ENCODE measurements at regions not wholly inside any gene's neighbourhood (a gene's known extent, or its start where the extent isn't known, plus 50 kb on each side); places are given as distances from the start of the nearest gene placed in this dataset.

- POLR2A ChIA-PET, result no interaction called here
- DNase-seq (ENCODE audit: extremely low spot score), result no peak
- no peak for TF ChIP-seq CTCF (IDR thresholded peaks at IDR 0.05; ENCODE audit: control extremely low read depth, extremely low read depth, low read depth, missing control alignments)
- CTCF ChIA-PET, result interaction anchor here (0.7 kb wide), 1 partner anchor 27 kb away, joined by 3 read pairs; no protein-coding TSS in a partner anchor
Observed at GRCh38 chr4:122246551-122246950, 94.4 kb downstream of the BLTP1 start.

GRCh38 chr4:122249357-122249756, 97.2 kb downstream of the BLTP1 start:
- POLR2A ChIA-PET, result no interaction called here
- no peak for DNase-seq (ENCODE audit: extremely low spot score)

GRCh38 chr4:122252584-122252983, 100.5 kb downstream of the BLTP1 start:
- CTCF ChIA-PET, result no interaction called here
- POLR2A ChIA-PET, result no interaction called here
- no peak for TF ChIP-seq CTCF (IDR thresholded peaks at IDR 0.05; ENCODE audit: control extremely low read depth, extremely low read depth, low read depth, missing control alignments)
- no peak for DNase-seq (ENCODE audit: extremely low spot score)

More at GRCh38 chr4:122249357-122249756, 97.2 kb downstream of the BLTP1 start:
- CTCF ChIA-PET, result interaction anchor here (1.1 kb wide), 1 partner anchor 100 kb away, joined by 3 read pairs; no protein-coding TSS in a partner anchor
- no peak for TF ChIP-seq CTCF (IDR thresholded peaks at IDR 0.05; ENCODE audit: control extremely low read depth, extremely low read depth, low read depth, missing control alignments)

GRCh38 chr4:122259849-122260248, 107.7 kb downstream of the BLTP1 start:
- DNase-seq (ENCODE audit: extremely low spot score), result no peak
- CTCF ChIA-PET, result no interaction called here
- POLR2A ChIA-PET, result no interaction called here
- no peak for TF ChIP-seq CTCF (IDR thresholded peaks at IDR 0.05; ENCODE audit: control extremely low read depth, extremely low read depth, low read depth, missing control alignments)

- POLR2A ChIA-PET, result no interaction called here
- DNase-seq (ENCODE audit: extremely low spot score), result no peak
- no peak for TF ChIP-seq CTCF (IDR thresholded peaks at IDR 0.05; ENCODE audit: control extremely low read depth, extremely low read depth, low read depth, missing control alignments)
- CTCF ChIA-PET, result no interaction called here
Observed at GRCh38 chr4:122276359-122276758, 102.5 kb upstream of the ADAD1 start.

GRCh38 chr4:122278976-122279375, 99.8 kb upstream of the ADAD1 start:
- POLR2A ChIA-PET, result no interaction called here
- CTCF ChIA-PET, result interaction anchor here (0.9 to 1.3 kb wide), 2 partner anchors 10 to 19 kb away, joined by 3 to 4 read pairs; no protein-coding TSS in a partner anchor
- no peak for DNase-seq (ENCODE audit: extremely low spot score)
- no peak for TF ChIP-seq CTCF (IDR thresholded peaks at IDR 0.05; ENCODE audit: control extremely low read depth, extremely low read depth, low read depth, missing control alignments)

- ChIA-PET CTCF (interaction anchor here (1.3 kb wide), 1 partner anchor 11 kb away, joined by 4 read pairs; no protein-coding TSS in a partner anchor), POLR2A (no interaction called here)
- TF ChIP-seq CTCF (IDR thresholded peaks at IDR 0.05; ENCODE audit: control extremely low read depth, extremely low read depth, low read depth, missing control alignments), result no peak
- no peak for DNase-seq (ENCODE audit: extremely low spot score)
Observed at GRCh38 chr4:122279670-122280069, 99.1 kb upstream of the ADAD1 start.

All from GM10248 (cell line).